LNCaP clone FGC (cell line): ENCODE measurements at regions not wholly inside any gene's neighbourhood (a gene's known extent, or its start where the extent isn't known, plus 50 kb on each side); places are given as distances from the start of the nearest gene placed in this dataset.
A peak's percentile ranks its signal among the peaks of the same experiment; 100 is the strongest.

Source experiments
- DNase-seq: peaks from one replicate; pipeline ENCODE4 v3.0.0-alpha.2; 2011; ENCODE audit warnings: low read depth
- H3K4me3 ChIP-seq: 2 replicates; pipeline ENCODE4 v1.5.1; 2011; ENCODE audit warnings: mild to moderate bottlenecking, low read depth, low read length, control low read depth
- CTCF ChIP-seq: IDR thresholded peaks from 2 replicates; pipeline ENCODE4 v1.5.1; 2012; ENCODE audit warnings: mild to moderate bottlenecking; ENCODE audit not compliant: control insufficient read depth, insufficient read depth; ENCODE audit errors: extremely low read depth

GRCh38 chr2:176650104-176650837 lies 381.0 kb downstream of the MTX2 start:
- TF ChIP-seq CTCF = no peak
- H3K4me3 ChIP-seq = no peak overlapping the region
- DNase-seq = no peak

GRCh38 chr2:176650838-176651555 lies 381.8 kb downstream of the MTX2 start:
- no peak overlapping the region for H3K4me3 ChIP-seq
- no peak for DNase-seq

GRCh38 chr2:176652300-176653182 lies 383.3 kb downstream of the MTX2 start:
- peak; percentile 13 for DNase-seq
- H3K4me3 ChIP-seq = no peak overlapping the region
- TF ChIP-seq CTCF = peak; percentile 67

More at GRCh38 chr2:176650838-176651555, 381.8 kb downstream of the MTX2 start:
- no peak for TF ChIP-seq CTCF

- peak; percentile 39 for DNase-seq
- H3K4me3 ChIP-seq = no peak overlapping the region
- TF ChIP-seq CTCF = peak; percentile 66
These were observed 384.5 kb downstream of the MTX2 start for GRCh38 chr2:176653479-176654443.

GRCh38 chr2:176656038-176656775 lies 387.0 kb downstream of the MTX2 start:
- no peak for DNase-seq
- TF ChIP-seq CTCF = no peak
- H3K4me3 ChIP-seq = no peak overlapping the region
